CD4-positive, alpha-beta T cell treated with Interleukin-10 for 1 hour (primary cell): ENCODE measurements at regions not wholly inside any gene's neighbourhood (a gene's known extent, or its start where the extent isn't known, plus 50 kb on each side); places are given as distances from the start of the nearest gene placed in this dataset.

Experiments used
- DNase-seq: peaks from one replicate; pipeline ENCODE4 v3.0.0-alpha.2; 2020

GRCh38 chr18:46353460-46353859 lies 249.3 kb downstream of the HAUS1 start:
- no peak for DNase-seq

GRCh38 chr18:46356278-46357033 lies 252.3 kb downstream of the HAUS1 start:
- no peak for DNase-seq

- no peak for DNase-seq
Measured at GRCh38 chr18:46360102-46360699, 256.0 kb downstream of the HAUS1 start.

GRCh38 chr18:46360866-46361265 lies 256.7 kb downstream of the HAUS1 start:
- no peak for DNase-seq

- no peak for DNase-seq
Measured at GRCh38 chr18:46362533-46362932, 258.3 kb downstream of the HAUS1 start.

GRCh38 chr18:46364048-46364447 lies 259.9 kb downstream of the HAUS1 start:
- DNase-seq, result no peak

GRCh38 chr18:46366201-46366600 lies 262.0 kb downstream of the HAUS1 start:
- DNase-seq, result no peak

GRCh38 chr18:46366751-46367376 lies 262.7 kb downstream of the HAUS1 start:
- no peak for DNase-seq

GRCh38 chr18:46369323-46369722 lies 265.1 kb downstream of the HAUS1 start:
- no peak for DNase-seq

- no peak for DNase-seq
Measured at GRCh38 chr18:46370898-46371297, 266.7 kb downstream of the HAUS1 start.

GRCh38 chr18:46372670-46373069 lies 268.5 kb downstream of the HAUS1 start:
- no peak for DNase-seq

GRCh38 chr18:46373131-46373530 lies 268.9 kb downstream of the HAUS1 start:
- DNase-seq, result no peak

- no peak for DNase-seq
Measured at GRCh38 chr18:46373791-46374190, 269.6 kb downstream of the HAUS1 start.

GRCh38 chr18:46374850-46375249 lies 270.7 kb downstream of the HAUS1 start:
- DNase-seq, result no peak

GRCh38 chr18:46377557-46377956 lies 273.4 kb downstream of the HAUS1 start:
- DNase-seq, result no peak

- DNase-seq, result no peak
Measured at GRCh38 chr18:46378126-46378863, 274.1 kb downstream of the HAUS1 start.

GRCh38 chr18:46378864-46379207 lies 274.7 kb downstream of the HAUS1 start:
- DNase-seq, result no peak

- DNase-seq, result no peak
Measured at GRCh38 chr18:46379323-46379950, 275.3 kb downstream of the HAUS1 start.

- DNase-seq, result no peak
Measured at GRCh38 chr18:46385124-46385523, 271.9 kb downstream of the LOXHD1 start.

- no peak for DNase-seq
Measured at GRCh38 chr18:46386788-46387187, 270.2 kb downstream of the LOXHD1 start.

GRCh38 chr18:46387441-46388131 lies 269.4 kb downstream of the LOXHD1 start:
- no peak for DNase-seq

GRCh38 chr18:46388286-46388685 lies 268.7 kb downstream of the LOXHD1 start:
- no peak for DNase-seq

- no peak for DNase-seq
Measured at GRCh38 chr18:46392576-46392975, 264.4 kb downstream of the LOXHD1 start.
